ENCODE measurements at regions not wholly inside any gene's neighbourhood (a gene's known extent, or its start where the extent isn't known, plus 50 kb on each side); places are given as distances from the start of the nearest gene placed in this dataset.

GRCh38 chr9:107094370-107094769, 188.7 kb upstream of the RAD23B start:
- no peaks in the 10 kb centered on the region for H4K20me1 ChIP-seq (replicated peaks in 1 of 2; ENCODE audit: control insufficient read depth in 1 of 2, insufficient read depth in 2 of 2, low read length in 2 of 2)
- no peak for FAIRE-seq
- TF ChIP-seq RBBP5 (IDR thresholded peaks at IDR 0.05; ENCODE audit: borderline replicate concordance, low read depth, low read length), result no peak
- no peak for TF ChIP-seq KDM1A (IDR thresholded peaks at IDR 0.05; ENCODE audit: borderline replicate concordance, low read length)
- no peak for TF ChIP-seq CTCF (IDR thresholded peaks at IDR 0.05; ENCODE audit: control extremely low read depth in 1 of 3, insufficient read depth in 1 of 3, low read depth in 1 of 3, low read length in 3 of 3)
- TF ChIP-seq RNF2 (IDR thresholded peaks at IDR 0.05; ENCODE audit: borderline replicate concordance, low read depth, low read length, missing control alignments, poor library complexity, severe bottlenecking), result no peak
- TF ChIP-seq BCL11A (IDR thresholded peaks at IDR 0.05; ENCODE audit: low read depth in 2 of 2, low read length in 2 of 2), result no peak
- TF ChIP-seq SRF (IDR thresholded peaks at IDR 0.05; ENCODE audit: low read depth, low read length), result no peak
- TF ChIP-seq SIRT6 (IDR thresholded peaks at IDR 0.05; ENCODE audit: low read length), result no peak
- TF ChIP-seq SIX5 (IDR thresholded peaks at IDR 0.05; ENCODE audit: low read depth, low read length), result no peak
- no peak for TF ChIP-seq MAFK (IDR thresholded peaks at IDR 0.05; ENCODE audit: low read depth, low read length)
- no peak for TF ChIP-seq PHF8 (conservative IDR thresholded peaks at IDR 0.05; ENCODE audit: low read depth, low read length)

More at GRCh38 chr9:107094370-107094769, 188.7 kb upstream of the RAD23B start:
- Histone ChIP-seq H2BK20ac (ENCODE audit: low read length) (no peak overlapping the region), H3K14ac (ENCODE audit: insufficient read length) (no peak overlapping the region), H2AFZ (ENCODE audit: low read length) (no peak overlapping the region), H3K27me3 (replicated peaks in 1 of 4; ENCODE audit: control insufficient read depth in 3 of 4, extremely low read depth in 1 of 4, insufficient read depth in 3 of 4, low read length in 3 of 4) (no peaks in the 10 kb centered on the region), H3K36me3 (ENCODE audit: control insufficient read depth in 2 of 4, insufficient read depth in 4 of 4, low read length in 3 of 4) (no peaks in the 10 kb centered on the region), H2BK5ac (ENCODE audit: low read depth, low read length) (no peak overlapping the region), H2BK120ac (replicated peaks; ENCODE audit: low read depth, low read length) (no peak overlapping the region), H3K4me1 (replicated peaks in 1 of 4; ENCODE audit: control insufficient read depth in 3 of 4, insufficient read depth in 4 of 4, low read length in 3 of 4) (no peaks in the 10 kb centered on the region), H3K4ac (replicated peaks; ENCODE audit: insufficient read length, low read depth, low read length) (no peak overlapping the region), H3K23me2 (ENCODE audit: low read depth, low read length) (no peaks in the 10 kb centered on the region; the same call in 1 of the 2 replicates), H4K91ac (replicated peaks; ENCODE audit: insufficient read length, low read length) (no peak overlapping the region), H3K9me3 (ENCODE audit: insufficient read depth in 2 of 2, low read depth in 1 of 2, low read length in 1 of 2) (no peaks in the 10 kb centered on the region), H3K9ac (replicated peaks in 1 of 4; ENCODE audit: extremely low read depth in 1 of 4, low read depth in 3 of 4, low read length in 3 of 4) (no peak overlapping the region), H2AK5ac (ENCODE audit: low read depth, low read length) (no peak overlapping the region), H3K79me1 (ENCODE audit: low read depth, low read length) (no peaks in the 10 kb centered on the region), H3K18ac (ENCODE audit: extremely low read depth, low read length) (no peak overlapping the region), H2BK15ac (ENCODE audit: low read length) (no peak overlapping the region), H3K79me2 (ENCODE audit: control insufficient read depth in 1 of 2, insufficient read depth in 2 of 2, low read length in 2 of 2) (no peaks in the 10 kb centered on the region), H4K5ac (ENCODE audit: insufficient read length, low read depth, low read length) (no peak overlapping the region), H3K4me3 (ENCODE audit: extremely low read depth in 1 of 4, insufficient read depth in 2 of 4, low read depth in 3 of 4, low read length in 4 of 4) (no peak overlapping the region), H3K23ac (ENCODE audit: insufficient read length) (no peak overlapping the region), H3K27ac (ENCODE audit: low read depth, low read length) (no peak overlapping the region), H4K8ac (ENCODE audit: extremely low read depth, insufficient read depth, low read length) (no peak overlapping the region), H2BK12ac (ENCODE audit: low read depth, low read length) (no peak overlapping the region), H3K4me2 (ENCODE audit: insufficient read depth in 1 of 2, low read depth in 2 of 2, low read length in 2 of 2) (no peak overlapping the region), H3K56ac (replicated peaks; ENCODE audit: insufficient read length, low read depth, low read length) (no peak overlapping the region)
- DNase-seq (ENCODE audit: low read depth in 1 of 2, low spot score in 2 of 2), result no peak
- whole genome bisulfite sequencing, 2 experiments (ENCODE audit: extremely low coverage in 1 of 2, insufficient coverage in 1 of 2, insufficient read length in 1 of 2, insufficient replicate concordance in 2 of 2, low coverage in 1 of 2, low lambda C conversion rate in 2 of 2, missing lambda C conversion rate in 1 of 2), result 93% methylated on average over 3 of the region's 3 CpGs; no CpG with 5 or more reads in 1 of the 2 experiments
- ChIA-PET POLR2A (ENCODE audit: partially characterized antibody) (no interaction called here), CTCF (ENCODE audit: partially characterized antibody) (no interaction called here)
